Lower leg skin (tissue), 3 donors: ENCODE measurements at regions not wholly inside any gene's neighbourhood (a gene's known extent, or its start where the extent isn't known, plus 50 kb on each side); places are given as distances from the start of the nearest gene placed in this dataset.

Experiments used
- POLR2A ChIP-seq, 2 donors: fragments of 450-650 bp; IDR thresholded peaks; one replicate each; pipeline ENCODE4 v1.6.1; 2016 to 2017; ENCODE audit warnings: antibody characterized with exemption in 2 of 2, mild to moderate bottlenecking in 1 of 2, moderate library complexity in 1 of 2
- TF ChIP-seq, protein P1 (sequence below), 3 donors: fragments of 450-650 bp; IDR thresholded peaks; one replicate each; pipeline ENCODE4 v1.5.1; 2016; ENCODE audit warnings: antibody characterized with exemption in 3 of 3, mild to moderate bottlenecking in 3 of 3, moderate library complexity in 2 of 3

DNA sequence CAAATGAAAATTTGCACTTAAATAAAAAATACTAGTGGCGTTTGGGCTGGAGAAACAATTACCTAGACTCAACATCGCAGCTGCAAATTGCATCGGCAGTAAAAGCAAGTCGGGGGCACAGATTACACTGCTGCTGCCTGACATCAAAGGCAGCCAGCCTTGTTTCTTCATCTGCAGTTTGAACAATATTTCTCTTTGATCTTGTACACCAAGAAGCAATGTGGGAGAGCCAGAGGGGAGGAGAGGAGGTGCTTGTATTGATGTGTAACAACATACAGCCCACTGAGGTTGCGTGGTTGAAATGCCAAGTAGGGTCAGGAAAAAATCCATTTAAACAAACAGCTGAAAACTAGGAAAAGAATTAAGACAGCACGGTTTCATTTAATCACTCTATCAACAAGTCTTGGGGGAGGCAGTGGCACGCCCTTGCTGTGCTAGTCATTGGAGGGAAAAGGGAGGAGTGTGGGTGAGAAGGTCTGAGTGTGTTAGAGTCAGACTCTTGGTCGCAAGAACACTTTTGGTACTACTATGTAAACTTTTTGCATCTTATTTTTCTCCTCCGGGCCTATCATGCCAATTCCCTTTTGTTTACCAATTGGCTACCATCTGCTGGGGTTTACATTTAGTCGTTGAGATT, 456.5 kb downstream of the OMA1 start:
- TF ChIP-seq, protein P1, sequence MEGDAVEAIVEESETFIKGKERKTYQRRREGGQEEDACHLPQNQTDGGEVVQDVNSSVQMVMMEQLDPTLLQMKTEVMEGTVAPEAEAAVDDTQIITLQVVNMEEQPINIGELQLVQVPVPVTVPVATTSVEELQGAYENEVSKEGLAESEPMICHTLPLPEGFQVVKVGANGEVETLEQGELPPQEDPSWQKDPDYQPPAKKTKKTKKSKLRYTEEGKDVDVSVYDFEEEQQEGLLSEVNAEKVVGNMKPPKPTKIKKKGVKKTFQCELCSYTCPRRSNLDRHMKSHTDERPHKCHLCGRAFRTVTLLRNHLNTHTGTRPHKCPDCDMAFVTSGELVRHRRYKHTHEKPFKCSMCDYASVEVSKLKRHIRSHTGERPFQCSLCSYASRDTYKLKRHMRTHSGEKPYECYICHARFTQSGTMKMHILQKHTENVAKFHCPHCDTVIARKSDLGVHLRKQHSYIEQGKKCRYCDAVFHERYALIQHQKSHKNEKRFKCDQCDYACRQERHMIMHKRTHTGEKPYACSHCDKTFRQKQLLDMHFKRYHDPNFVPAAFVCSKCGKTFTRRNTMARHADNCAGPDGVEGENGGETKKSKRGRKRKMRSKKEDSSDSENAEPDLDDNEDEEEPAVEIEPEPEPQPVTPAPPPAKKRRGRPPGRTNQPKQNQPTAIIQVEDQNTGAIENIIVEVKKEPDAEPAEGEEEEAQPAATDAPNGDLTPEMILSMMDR (IDR thresholded peaks at IDR 0.05), result no peak
- no peak for TF ChIP-seq POLR2A (IDR thresholded peaks at IDR 0.05)
